T-helper 17 cell (primary cell): ENCODE measurements at regions not wholly inside any gene's neighbourhood (a gene's known extent, or its start where the extent isn't known, plus 50 kb on each side); places are given as distances from the start of the nearest gene placed in this dataset.

Source experiments
- ATAC-seq: fragments of 150-1000 bp; cut with Tn5 transposase; 2 replicates; pipeline ENCODE4 v1.10.0; 2021; ENCODE audit warnings: mild to moderate bottlenecking, moderate library complexity
- DNase-seq, 3 donors: peaks; one replicate each; pipeline versions ENCODE4 v3.0.0 to v3.0.0-alpha.2; 2020 to 2021
- H3K9me3 ChIP-seq: one replicate; pipeline ENCODE4 v1.7.0; 2013; ENCODE audit warnings: low read length, mild to moderate bottlenecking; ENCODE audit not compliant: control insufficient read depth, poor library complexity, severe bottlenecking
- H3K27ac Mint-ChIP-seq: one replicate; pipeline ENCODE4 v1.8.0; 2022; ENCODE audit warnings: mild to moderate bottlenecking, moderate library complexity, mixed read lengths
- H3K27me3 Mint-ChIP-seq: one replicate; pipeline ENCODE4 v1.8.0; 2022; ENCODE audit warnings: mixed read lengths
- H3K36me3 Mint-ChIP-seq: one replicate; pipeline ENCODE4 v1.8.0; 2022; ENCODE audit warnings: low read depth, mixed read lengths
- H3K4me1 Mint-ChIP-seq: one replicate; pipeline ENCODE4 v1.8.0; 2022; ENCODE audit warnings: mild to moderate bottlenecking, mixed read lengths
- H3K4me3 Mint-ChIP-seq: one replicate; pipeline ENCODE4 v1.8.0; 2022; ENCODE audit warnings: mild to moderate bottlenecking, moderate library complexity, mixed read lengths

- Mint-ChIP-seq H3K27me3 (no peaks in the 10 kb centered on the region), H3K36me3 (no peaks in the 10 kb centered on the region), H3K27ac (no peak overlapping the region), H3K4me1 (peaks cover 7% of the 10 kb centered on the region), H3K4me3 (no peak overlapping the region)
- ATAC-seq (no peak), DNase-seq (no peak)
- no peaks in the 10 kb centered on the region for H3K9me3 ChIP-seq
These were observed 687.4 kb upstream of the ID2 start for GRCh38 chr2:7994397-7994951.

GRCh38 chr2:7997279-7997678 is 684.6 kb upstream of the ID2 start:
- H3K4me1 Mint-ChIP-seq: peaks cover 9% of the 10 kb centered on the region
- no peak for ATAC-seq
- DNase-seq: no peak
- H3K4me3 Mint-ChIP-seq: no peak overlapping the region
- H3K27me3 Mint-ChIP-seq: no peaks in the 10 kb centered on the region
- no peaks in the 10 kb centered on the region for H3K36me3 Mint-ChIP-seq
- no peaks in the 10 kb centered on the region for H3K9me3 ChIP-seq
- H3K27ac Mint-ChIP-seq: no peak overlapping the region

GRCh38 chr2:7999683-8000476 is 682.0 kb upstream of the ID2 start:
- H3K36me3 Mint-ChIP-seq: no peaks in the 10 kb centered on the region
- peaks cover 9% of the 10 kb centered on the region for H3K4me1 Mint-ChIP-seq

GRCh38 chr2:8000870-8001269 is 681.0 kb upstream of the ID2 start:
- DNase-seq (no peak), ATAC-seq (no peak)
- H3K9me3 ChIP-seq: no peaks in the 10 kb centered on the region
- H3K27ac Mint-ChIP-seq: no peak overlapping the region
- peaks cover 6% of the 10 kb centered on the region for H3K4me1 Mint-ChIP-seq
- no peaks in the 10 kb centered on the region for H3K36me3 Mint-ChIP-seq
- H3K27me3 Mint-ChIP-seq: no peaks in the 10 kb centered on the region
- H3K4me3 Mint-ChIP-seq: no peak overlapping the region

More at GRCh38 chr2:7999683-8000476, 682.0 kb upstream of the ID2 start:
- no peak for ATAC-seq
- no peak for DNase-seq
- Mint-ChIP-seq H3K4me3 (no peak overlapping the region), H3K27me3 (no peaks in the 10 kb centered on the region), H3K27ac (no peak overlapping the region)
- no peaks in the 10 kb centered on the region for H3K9me3 ChIP-seq

- no peaks in the 10 kb centered on the region for H3K36me3 Mint-ChIP-seq
- ATAC-seq (no peak), DNase-seq (no peak)
- peaks cover 3% of the 10 kb centered on the region for H3K4me1 Mint-ChIP-seq
- H3K27me3 Mint-ChIP-seq: no peaks in the 10 kb centered on the region
- no peak overlapping the region for H3K4me3 Mint-ChIP-seq
- H3K27ac Mint-ChIP-seq: no peak overlapping the region
- no peaks in the 10 kb centered on the region for H3K9me3 ChIP-seq
These were observed 679.0 kb upstream of the ID2 start for GRCh38 chr2:8002765-8003393.

GRCh38 chr2:8003462-8004075 is 678.3 kb upstream of the ID2 start:
- Mint-ChIP-seq H3K27me3 (no peaks in the 10 kb centered on the region), H3K4me1 (peaks cover 3% of the 10 kb centered on the region), H3K36me3 (no peaks in the 10 kb centered on the region), H3K4me3 (no peak overlapping the region), H3K27ac (no peak overlapping the region)
- DNase-seq (no peak), ATAC-seq (no peak)
- H3K9me3 ChIP-seq: no peaks in the 10 kb centered on the region

GRCh38 chr2:8004250-8004681 is 677.6 kb upstream of the ID2 start:
- Mint-ChIP-seq H3K27me3 (no peaks in the 10 kb centered on the region), H3K36me3 (no peaks in the 10 kb centered on the region), H3K4me1 (peaks cover 3% of the 10 kb centered on the region), H3K27ac (no peak overlapping the region), H3K4me3 (no peak overlapping the region)
- no peaks in the 10 kb centered on the region for H3K9me3 ChIP-seq
- DNase-seq: no peak
- ATAC-seq: no peak

GRCh38 chr2:8006181-8006580 is 675.7 kb upstream of the ID2 start:
- no peak for DNase-seq
- H3K36me3 Mint-ChIP-seq: peaks cover 2% of the 10 kb centered on the region
- no peaks in the 10 kb centered on the region for H3K9me3 ChIP-seq
- no peak overlapping the region for H3K27ac Mint-ChIP-seq
- no peak overlapping the region for H3K4me3 Mint-ChIP-seq
- no peak for ATAC-seq
- H3K27me3 Mint-ChIP-seq: peaks cover 4% of the 10 kb centered on the region
- H3K4me1 Mint-ChIP-seq: no peaks in the 10 kb centered on the region

- ATAC-seq (no peak), DNase-seq (no peak)
- Mint-ChIP-seq H3K4me3 (no peak overlapping the region), H3K36me3 (peaks cover 2% of the 10 kb centered on the region), H3K4me1 (no peaks in the 10 kb centered on the region), H3K27me3 (peaks cover 8% of the 10 kb centered on the region), H3K27ac (no peak overlapping the region)
- no peaks in the 10 kb centered on the region for H3K9me3 ChIP-seq
These were observed 675.2 kb upstream of the ID2 start for GRCh38 chr2:8006626-8007025.

- H3K36me3 Mint-ChIP-seq: peaks cover 2% of the 10 kb centered on the region
- H3K9me3 ChIP-seq: no peaks in the 10 kb centered on the region
- peaks cover 3% of the 10 kb centered on the region for H3K4me1 Mint-ChIP-seq
- H3K4me3 Mint-ChIP-seq: no peak overlapping the region
- DNase-seq: no peak
- no peak overlapping the region for H3K27ac Mint-ChIP-seq
- no peak for ATAC-seq
- peaks cover 20% of the 10 kb centered on the region for H3K27me3 Mint-ChIP-seq
These were observed 672.8 kb upstream of the ID2 start for GRCh38 chr2:8009010-8009597.

- ATAC-seq: no peak
- Mint-ChIP-seq H3K27ac (no peak overlapping the region), H3K27me3 (peaks cover 17% of the 10 kb centered on the region), H3K4me3 (no peak overlapping the region), H3K4me1 (peaks cover 7% of the 10 kb centered on the region), H3K36me3 (no peaks in the 10 kb centered on the region)
- H3K9me3 ChIP-seq: no peaks in the 10 kb centered on the region
- no peak for DNase-seq
These were observed 665.8 kb upstream of the ID2 start for GRCh38 chr2:8015848-8016600.

- no peak overlapping the region for H3K4me3 Mint-ChIP-seq
- no peak for ATAC-seq
- H3K9me3 ChIP-seq: no peaks in the 10 kb centered on the region
- no peaks in the 10 kb centered on the region for H3K36me3 Mint-ChIP-seq
- no peak for DNase-seq
- peaks cover 7% of the 10 kb centered on the region for H3K4me1 Mint-ChIP-seq
- peaks cover 11% of the 10 kb centered on the region for H3K27me3 Mint-ChIP-seq
- H3K27ac Mint-ChIP-seq: no peak overlapping the region
These were observed 665.2 kb upstream of the ID2 start for GRCh38 chr2:8016688-8017087.
